HG02759 (cell line): ENCODE measurements at regions not wholly inside any gene's neighbourhood (a gene's known extent, or its start where the extent isn't known, plus 50 kb on each side); places are given as distances from the start of the nearest gene placed in this dataset.
"Not testable (repeated sequence)": the region's sequence is repeated elsewhere in the genome, so short reads cannot be mapped to it uniquely, and the experiment has no call there.

Experiments used
- ATAC-seq: cut with Tn5 transposase; IDR thresholded peaks from one replicate; pipeline ENCODE4 v1.9.1; 2021; ENCODE audit warnings: mild to moderate bottlenecking, moderate library complexity; ENCODE audit not compliant: unreplicated experiment

DNA sequence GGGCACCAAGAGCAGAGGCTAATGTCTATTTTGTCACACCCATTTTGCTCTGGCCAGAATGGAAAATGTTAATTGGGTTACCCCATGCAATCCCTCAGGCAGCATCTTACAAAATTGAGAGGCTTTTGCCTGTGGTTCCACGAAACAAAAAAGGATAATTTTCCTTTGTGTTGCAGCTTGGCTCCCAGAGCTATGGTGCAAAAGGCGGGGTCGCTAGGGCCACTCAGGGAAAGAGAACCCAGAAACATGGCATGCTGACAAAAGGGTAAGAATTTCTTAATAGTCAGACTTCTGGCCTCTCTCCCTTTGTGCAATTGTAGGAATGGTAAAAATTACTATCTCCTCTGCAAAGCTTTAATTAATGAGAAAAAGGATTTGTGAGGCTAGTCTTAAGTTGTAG is 119.6 kb upstream of the BANK1 start:
- no peak for ATAC-seq

DNA sequence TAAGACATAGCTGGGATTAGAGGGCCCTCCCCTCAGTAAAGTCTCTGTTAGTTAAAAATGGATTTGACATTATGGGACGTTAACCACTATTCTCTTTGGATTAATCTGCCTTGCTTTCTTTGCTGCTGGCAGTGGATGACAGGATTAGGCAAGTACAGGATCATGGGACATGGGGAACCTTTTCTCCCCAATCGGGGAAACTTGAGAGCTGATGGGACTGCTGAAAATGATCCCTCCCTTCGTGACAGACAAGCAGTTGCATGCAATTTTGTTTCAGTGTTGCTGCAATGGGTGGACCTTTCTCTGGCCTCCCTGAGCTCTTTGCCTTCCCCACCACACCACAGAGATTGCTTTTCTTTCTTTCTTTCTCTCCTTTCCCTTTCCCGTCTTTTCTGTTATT is 120.2 kb upstream of the BANK1 start:
- no peak for ATAC-seq

DNA sequence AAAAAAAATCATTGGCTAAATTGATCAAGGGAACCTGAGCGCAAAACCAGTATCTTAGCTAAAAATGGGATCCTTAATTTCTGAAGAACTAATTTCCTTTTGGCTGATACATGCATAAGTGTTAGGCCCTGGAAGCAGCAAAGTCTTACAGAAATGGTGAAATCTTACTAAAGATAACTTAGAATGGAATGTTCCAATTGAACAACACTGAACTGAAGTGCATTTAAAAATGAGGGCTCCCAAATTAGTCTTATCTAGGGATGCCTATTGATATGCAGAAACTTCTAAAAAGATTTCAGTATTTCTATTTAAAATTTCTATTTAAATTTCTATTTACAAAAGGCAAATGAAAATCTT is 120.7 kb upstream of the BANK1 start:
- no peak for ATAC-seq

DNA sequence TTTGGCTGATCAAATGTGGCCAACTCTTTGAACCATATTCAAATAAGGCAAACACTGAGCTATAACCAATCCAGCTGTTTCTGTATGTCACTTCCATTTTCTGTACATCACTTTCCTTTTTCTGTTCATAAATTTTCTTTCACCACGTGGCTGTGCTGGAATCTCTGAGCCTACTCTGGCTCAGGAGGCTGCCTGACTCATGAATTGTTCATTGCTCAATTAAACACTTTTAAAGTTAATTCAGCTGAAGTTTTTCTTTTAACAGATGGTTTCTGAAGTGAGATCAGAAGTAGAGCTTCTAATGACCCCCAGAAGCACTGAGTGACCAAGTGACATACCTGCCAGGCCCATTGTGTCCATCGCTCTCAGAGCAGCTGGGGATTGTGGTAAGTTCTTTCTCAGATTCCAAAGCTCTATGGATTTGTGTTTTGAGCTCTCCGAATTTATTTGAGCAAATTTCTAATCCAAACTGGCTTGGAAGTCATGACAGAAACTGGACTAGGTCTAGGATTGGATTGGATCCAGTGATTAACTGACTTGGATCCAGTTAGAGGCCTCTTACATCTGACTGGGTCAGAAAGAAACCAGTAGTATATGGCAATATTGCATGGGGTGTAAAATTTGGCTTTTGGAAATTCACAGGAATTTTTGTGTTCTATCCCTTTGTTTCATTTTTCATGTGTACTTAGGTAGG is 121.2 kb upstream of the BANK1 start:
- no peak for ATAC-seq

DNA sequence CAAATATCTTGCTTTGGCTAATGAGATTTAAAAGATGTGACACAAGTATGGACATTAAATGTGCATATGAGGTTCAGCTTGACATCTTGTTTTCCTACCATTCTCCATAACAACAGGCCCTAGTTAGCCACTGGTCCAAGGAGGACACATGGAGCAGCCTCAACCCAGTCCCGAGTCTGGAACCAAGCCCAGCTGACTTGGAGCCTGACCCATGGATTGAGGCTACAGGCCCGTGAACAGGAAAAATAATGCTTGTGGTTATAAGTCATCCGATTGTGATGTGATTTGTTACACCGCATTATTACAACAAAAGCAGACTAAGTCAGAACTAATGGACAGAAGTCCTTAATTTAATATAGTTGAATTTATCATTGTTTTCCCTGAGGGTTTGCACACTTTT is 123.2 kb upstream of the BANK1 start:
- ATAC-seq: no peak

DNA sequence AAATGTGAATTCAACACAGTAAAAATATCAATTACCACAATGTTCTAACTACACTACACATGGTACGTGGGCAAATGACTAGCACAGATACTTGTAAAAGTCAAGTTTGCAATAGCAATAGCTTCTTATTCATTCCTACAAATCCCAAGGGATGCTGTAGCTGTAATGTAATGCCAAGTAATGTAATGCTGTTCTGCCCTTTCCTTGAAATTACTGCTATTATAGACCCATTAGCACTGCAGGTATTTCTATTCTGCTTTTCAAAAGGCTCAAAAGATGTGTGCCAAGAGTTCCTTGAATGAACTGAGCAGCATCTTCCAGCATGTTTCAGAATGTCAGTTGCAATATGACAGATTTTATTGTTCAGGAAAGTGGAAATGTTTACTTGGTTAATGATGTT is 129.9 kb upstream of the BANK1 start:
- ATAC-seq: no peak

DNA sequence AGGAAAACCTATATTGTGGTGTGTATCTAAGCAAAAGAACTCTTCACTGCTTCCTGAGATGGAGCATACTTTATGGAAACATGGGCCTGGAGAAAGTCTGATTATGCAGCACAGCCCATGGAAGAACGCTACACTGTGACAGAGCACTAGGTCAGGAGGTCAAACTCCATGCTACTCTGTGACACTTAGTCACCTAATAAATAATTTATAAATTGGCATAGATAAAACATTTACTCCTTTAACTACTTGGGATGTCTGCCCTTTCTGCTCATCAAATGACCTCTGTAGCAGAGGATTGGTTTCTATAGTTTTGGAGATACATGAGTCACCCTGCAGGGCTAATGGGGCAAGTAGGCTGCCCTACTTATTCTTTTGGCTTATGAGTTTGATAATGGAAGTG is 134.7 kb upstream of the BANK1 start:
- no peak for ATAC-seq

DNA sequence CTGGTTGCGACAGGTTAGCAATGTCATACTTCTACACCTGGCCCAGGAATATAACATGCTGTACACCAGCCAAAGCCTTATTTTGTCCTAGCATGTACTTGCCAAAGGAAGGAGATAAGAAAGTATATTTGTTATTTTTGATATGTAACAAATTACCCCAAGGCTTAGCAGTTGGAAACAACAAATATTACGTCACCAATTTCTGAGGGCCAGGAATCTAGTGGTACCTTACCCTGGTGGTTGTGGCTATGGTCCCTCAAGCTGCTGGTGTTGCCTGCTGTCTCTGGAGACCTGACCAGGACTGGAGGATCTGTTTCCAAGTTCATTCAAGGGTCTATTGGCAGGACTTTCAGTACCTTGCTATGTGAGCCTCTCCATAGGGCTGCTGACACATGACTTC is 135.5 kb upstream of the BANK1 start:
- ATAC-seq: no peak

DNA sequence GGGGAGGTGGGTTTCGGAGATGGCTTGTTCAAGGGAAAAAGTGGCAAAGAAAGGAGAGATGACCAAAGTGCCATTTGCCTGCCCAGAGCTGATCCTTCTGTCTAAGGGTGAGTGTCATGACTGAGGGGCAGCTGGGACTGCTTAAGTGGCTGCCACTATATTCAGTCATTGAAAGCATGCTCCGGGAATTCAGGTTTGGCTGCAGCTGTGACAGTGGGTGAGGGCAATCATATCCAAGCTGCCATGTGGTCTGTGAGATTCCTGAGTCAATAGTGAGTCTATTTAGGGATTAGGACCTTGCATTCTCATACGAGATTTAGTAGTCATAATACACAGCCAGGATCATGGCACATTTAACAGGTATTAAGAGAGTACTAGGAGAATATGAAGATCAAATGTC is 138.8 kb upstream of the BANK1 start:
- ATAC-seq: no peak

DNA sequence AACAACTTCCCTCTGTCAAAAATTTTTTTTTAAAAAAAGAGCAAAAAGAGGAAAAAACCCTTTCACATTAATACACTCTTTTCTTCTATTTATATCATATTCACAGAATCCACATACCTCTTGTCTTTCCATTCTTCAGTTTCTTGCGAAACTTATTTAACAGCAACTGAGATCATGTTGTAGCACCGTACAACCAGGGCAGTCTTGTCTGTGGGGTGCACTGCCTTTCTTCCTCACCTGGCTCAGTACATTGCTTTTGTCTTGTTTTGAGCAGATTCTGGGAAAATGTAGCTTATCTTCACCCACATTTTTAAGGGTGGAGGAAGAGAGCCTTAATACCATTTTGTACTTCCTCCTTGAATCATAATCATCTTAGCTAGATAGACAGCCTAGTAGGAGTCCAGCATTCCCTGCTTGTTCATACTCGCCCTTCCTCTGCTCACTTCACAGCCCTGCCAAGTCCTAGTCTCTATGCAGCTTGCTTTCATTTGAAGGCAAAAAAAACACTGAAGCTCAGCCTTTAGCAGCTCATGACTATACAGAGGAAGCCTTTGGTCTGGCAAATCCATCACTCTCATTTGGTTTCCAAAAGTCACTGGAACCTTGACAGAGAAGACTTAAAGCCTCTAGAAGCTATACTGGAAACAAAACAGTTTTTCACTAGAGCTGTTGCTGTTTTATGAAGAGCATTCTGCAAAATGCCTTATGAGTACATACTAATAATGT is 140.6 kb upstream of the BANK1 start:
- no peak for ATAC-seq

DNA sequence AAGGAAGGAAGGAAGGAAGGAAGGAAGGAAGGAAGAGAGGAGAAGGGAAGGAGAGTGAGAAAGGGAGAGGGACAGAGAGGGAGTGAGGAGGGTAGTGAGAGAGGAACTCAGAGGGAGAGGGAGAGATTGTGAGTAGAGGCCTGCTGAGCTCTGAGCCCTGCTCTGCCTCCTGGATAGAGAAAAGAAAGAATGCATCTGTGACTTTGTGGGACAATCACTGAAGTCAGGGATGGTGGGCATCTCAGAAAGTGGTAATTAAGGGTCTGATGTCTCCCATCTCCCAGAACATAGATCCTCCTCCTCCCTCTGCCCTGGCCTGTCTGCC is 142.9 kb upstream of the BANK1 start:
- no peak for ATAC-seq

DNA sequence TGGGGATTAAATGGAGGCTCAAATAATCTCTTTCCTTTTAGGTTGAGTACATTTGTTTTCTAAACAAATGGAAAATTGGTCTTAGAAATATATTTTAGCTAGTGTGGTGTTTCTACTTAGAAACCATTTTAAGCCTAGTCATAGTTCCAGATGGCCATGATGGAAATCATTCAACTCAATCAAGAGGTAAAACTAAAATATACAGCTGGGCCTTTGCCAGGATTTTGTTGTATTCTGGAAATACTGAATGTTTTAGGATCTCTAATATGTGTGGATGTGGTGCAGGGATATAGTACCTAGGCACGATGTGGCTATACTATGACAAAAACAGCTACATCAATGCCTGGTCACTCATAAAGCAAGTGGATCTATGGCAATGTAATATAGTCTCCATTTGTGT is 146.0 kb upstream of the BANK1 start:
- ATAC-seq: no peak

DNA sequence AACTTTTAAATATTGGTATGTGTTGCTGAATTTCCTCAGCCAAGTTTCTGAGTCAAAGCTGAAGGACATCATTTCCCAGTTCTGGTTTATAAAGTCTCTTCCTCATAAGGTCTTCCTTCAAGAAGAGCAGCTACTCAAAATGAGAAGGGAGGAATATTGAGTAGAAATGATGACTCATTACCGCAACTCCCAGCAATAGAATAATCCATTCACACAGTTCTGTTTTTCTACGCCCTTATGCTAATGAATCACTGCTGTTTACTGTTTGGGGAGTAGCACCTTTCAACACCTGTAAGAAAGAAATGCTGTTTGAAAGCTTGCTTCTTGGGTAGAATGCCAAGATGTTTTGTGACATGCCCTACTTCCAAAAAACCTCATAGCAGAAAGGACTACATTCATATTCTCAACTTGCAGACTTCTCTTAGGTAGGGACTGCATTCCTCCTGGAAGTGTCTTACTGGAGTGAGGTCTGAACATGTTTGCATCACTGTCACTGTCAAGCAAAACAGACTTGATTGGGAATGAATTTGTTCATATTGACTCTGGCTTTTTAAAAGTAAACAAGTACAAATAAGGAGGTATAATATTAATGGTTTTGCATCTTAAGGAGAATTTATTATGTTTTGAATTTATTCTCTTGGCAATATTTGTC is 147.2 kb upstream of the BANK1 start:
- ATAC-seq: no peak

DNA sequence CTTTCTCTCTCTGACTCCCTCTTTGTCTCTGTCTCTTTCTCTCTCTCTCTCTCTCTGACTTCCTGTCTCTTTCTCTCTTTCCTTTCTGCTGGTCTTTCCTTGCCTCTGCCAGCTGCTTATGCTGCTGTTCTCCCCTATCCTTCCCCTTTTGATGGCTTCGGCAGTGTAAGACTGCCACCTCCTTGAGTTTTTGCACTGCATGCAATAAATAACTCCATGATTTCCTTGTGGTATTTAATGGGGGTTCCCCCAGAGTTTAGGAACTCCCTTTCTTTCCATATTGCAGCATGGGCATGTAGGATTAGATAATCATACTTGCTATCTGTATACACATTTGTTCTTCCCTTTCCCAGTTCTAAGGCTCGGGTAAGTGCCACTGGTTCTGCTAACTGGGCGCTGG is 157.8 kb upstream of the BANK1 start:
- ATAC-seq: not testable (repeated sequence)

DNA sequence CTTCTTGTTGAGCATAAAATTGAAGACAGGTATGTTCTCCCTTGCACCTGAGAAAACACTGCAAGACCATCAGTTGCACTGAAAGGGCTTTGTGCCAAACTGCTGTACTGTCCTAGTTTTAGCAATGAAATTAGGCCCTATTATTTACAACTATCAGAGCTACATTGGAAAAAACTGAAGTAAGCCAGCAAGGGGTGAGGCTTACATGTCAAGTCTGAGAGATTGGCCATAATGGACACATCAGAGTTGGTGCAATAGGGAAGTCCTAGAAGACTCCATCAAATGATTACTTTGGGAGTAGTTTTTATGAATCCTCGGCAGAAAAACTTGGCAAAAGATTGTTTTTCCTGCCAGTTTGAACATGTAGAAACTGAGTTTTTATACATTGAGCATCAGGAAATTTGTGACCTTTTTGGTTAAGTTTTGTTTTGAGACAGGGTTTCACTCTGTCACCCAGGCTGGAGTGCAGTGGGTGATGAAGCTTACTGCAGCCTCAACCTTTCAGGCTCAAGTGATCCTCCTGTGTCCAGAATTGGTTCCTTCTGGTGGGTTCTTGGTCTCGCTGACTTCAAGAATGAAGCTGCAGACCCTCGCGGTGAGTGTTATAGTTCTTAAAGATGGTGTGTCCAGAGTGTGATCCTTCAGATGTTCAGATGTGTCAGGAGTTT is 160.1 kb upstream of the BANK1 start:
- no peak for ATAC-seq

DNA sequence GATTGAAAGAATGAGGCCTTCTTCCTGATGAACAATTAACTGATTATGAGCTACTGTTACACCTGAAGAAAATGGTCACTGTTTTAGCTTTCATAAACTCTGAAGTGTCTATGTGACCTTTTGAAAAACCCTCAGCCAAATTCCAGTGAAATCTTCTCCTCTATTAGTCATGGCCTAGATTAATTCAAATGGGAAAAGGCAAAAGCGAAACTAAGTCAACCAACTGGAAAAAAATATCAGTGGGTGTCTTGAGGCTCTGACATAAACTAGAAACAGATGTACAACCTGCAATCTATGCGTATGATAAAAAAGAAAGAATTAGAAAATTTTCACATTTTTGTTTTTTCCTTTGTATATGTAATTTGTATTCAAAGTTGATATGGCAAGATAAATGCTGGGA is 169.4 kb upstream of the BANK1 start:
- ATAC-seq: no peak

DNA sequence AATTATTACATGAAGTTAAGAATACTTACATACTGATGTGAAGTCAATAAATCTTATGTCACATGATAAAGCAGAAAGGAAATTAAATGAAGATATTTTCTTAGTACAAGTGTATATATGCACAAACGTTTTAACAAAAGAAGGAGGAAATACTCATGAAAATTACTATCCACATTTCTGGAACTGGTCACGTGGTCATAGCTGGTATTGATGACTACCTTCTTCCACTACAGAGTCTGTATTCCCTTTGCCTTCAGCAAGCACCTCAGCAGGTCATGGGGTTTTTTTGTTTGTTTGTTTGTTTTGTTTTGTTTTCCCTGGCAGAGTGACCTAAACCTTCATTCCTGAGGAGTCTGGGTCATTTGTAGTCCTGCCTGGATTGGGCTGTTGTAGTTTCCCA is 174.9 kb upstream of the BANK1 start:
- no peak for ATAC-seq

DNA sequence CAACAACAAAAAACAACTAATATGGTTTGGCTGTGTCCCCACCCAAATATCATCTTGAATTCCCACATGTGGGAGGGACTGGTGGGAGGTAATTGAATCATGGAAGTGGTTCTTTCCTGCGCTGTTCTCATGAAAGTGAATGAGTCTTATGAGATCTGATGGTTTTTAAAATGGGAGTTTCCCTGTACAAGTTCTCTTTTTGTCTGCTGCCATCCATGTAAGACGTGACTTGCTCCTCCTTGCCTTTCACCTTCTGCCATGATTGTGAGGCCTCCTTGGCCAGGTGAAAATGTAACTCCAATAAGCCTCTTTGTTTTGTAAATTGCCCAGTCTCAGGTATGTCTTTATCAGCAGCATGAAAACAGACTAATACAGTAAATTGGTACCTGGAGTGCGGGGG is 183.5 kb upstream of the BANK1 start:
- ATAC-seq: not testable (repeated sequence)

DNA sequence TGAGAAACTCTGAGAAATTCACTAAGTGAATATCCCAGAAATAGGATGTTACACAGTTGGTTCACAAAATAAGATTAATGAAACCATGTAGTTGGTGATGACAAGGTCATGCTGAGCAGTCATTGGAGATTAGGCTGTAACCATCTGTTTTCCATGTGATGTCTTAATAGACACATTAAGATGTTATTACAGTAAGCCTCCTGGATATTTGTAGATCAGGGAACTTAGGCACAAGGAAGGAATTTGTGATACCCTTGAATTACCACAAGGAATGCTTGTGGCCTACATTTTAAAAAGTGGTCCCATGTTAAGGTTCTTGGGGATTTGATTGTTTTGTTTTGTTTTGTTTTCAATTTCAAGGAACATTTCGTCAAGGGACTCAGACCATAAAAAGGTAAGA is 185.6 kb upstream of the BANK1 start:
- no peak for ATAC-seq

DNA sequence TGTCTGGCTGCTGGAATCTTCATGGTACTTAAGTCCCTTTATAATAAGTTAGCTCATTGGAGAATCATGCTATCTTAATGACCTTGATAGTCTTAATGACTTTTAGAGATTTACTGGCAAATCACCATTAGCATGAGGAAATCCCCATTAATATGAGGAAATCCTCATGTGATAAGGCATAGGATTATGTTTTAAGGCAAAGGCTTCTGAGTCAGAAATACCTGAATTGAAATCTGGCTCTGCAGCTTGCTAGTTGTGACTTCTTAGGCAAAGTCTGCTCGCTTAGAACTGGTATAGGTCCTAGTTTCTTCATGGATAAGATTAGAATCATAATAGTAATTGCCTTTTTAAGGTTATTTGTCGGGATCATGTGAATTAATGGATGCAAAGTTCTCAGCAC is 190.2 kb upstream of the BANK1 start:
- ATAC-seq: no peak

DNA sequence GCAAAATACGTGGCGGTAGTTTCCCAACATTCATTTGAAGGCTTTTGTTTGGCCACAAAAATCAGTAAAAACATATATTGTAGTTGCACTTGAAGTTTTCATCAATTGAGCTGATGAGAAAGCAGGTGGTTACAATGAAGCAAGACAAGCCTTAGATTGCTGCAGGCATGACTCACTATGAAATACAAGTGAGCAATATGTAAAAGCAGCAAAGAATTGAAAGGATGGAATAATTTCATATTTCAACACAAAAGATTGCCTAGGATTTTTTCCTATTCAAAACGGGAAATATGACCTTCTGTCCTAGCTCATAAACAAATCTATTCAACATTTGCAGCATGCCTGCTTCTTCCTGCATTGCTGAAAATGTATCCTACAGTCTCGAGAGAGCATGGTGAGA is 190.9 kb upstream of the BANK1 start:
- ATAC-seq: no peak
